ENCODE measurements at regions not wholly inside any gene's neighbourhood (a gene's known extent, or its start where the extent isn't known, plus 50 kb on each side); places are given as distances from the start of the nearest gene placed in this dataset.
"Not testable (repeated sequence)": the region's sequence is repeated elsewhere in the genome, so short reads cannot be mapped to it uniquely, and the experiment has no call there.

GRCh38 chr2:61671561-61672315 lies 133.6 kb upstream of the XPO1 start:
- no peak for DNase-seq

- DNase-seq, result no peak
Observed at GRCh38 chr2:61670591-61671501, 132.7 kb upstream of the XPO1 start.

DNA sequence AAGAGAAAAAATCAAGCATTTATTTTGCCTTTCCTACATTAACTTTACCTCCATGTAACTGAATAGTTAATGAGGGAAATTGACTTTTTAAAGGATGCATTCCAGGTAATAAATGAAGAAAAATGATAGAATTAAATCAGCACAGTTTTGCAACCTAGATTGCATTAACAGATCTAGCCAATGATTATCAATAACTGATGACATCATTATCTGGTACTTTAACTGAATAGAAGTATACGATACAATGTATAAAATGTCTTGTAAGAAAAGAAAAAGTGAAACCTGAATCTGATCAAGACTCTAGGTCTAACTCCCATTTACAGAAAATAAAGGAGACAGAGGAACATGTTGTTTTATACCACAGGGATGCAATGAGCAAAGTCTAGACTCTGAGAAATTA lies 126.0 kb upstream of the XPO1 start:
- no peak for DNase-seq

DNA sequence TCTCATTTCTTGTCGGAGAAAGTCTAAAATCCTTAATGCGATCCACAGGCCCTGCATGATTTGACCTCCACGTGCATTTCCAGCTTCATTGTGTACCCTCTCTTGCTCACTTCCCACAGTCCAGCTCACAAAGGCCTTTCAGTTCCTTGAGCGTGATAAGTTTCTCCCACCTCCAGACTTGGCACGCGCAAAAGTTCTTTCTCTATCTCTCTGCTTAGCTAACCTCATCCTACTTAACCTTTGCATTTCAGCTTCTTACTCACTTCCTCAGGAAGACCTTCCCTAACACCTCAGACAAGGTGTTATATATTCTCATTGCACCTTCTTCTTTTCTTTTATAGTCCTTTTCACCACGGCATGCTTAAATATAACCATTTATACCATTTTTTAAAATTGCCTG lies 124.8 kb upstream of the XPO1 start:
- no peak for DNase-seq

DNA sequence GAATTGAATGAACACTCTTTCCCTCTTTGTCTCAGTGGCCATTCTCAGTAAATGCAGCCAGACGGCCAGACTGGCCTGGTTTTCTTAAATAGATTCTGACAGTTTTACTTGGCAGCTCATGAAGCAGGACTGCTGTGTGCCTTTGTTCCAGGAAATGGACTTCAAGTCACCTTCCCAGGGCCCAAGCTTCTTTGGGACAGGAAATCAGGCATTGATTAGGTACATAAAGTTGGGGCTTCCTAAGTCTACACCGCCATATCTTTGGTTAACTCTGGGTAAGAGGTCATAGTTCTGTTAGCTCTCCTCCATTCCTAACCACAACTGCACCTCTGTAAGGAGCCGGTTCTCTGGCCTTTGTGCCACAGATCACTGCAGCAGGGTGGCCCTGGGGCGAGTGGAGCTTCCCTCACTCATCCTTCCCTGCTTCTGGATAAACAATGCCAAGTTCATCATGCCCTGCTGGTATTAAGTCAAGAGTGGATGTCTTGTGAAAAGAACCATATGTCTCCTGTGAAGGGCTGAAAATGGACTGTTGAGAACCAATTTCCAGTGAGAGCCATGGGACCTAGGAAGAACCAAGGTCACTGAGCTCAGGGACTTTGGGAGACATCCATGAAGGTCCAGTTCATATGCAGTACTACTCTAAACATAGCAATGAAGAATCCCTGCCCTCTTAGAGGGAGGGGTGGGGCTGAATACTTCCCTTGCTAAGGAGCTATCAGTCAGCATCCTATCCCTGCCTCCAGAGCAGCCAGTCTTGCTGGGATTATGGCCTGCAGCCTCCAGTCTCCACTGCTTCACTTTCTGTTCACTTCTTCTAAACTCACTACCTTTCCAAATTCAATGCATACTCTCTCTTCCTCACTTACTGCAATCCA lies 122.6 kb upstream of the XPO1 start:
- DNase-seq, result no peak

- DNase-seq, result no peak
Observed at GRCh38 chr2:61658841-61659780, 121.0 kb upstream of the XPO1 start.

DNA sequence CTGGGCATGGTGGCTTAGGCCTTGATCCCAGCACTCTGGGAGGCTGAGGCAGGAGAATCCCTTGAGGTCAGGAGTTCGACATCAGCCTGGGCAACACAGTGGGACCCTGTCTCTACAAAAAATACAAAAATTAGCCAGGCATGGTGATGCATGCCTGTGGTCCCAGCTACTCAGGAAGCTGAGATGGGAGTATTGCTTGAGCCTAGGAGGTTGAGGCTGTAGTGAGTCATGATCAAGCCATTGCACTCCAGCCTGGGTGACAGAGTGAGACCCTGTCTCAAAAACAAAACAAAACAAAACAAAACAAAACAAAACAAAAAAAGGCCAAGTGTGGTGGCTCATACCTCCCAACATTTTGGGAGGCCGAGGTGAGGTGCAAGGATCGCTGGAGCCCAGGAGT lies 111.8 kb upstream of the XPO1 start:
- not testable (repeated sequence) for DNase-seq

DNA sequence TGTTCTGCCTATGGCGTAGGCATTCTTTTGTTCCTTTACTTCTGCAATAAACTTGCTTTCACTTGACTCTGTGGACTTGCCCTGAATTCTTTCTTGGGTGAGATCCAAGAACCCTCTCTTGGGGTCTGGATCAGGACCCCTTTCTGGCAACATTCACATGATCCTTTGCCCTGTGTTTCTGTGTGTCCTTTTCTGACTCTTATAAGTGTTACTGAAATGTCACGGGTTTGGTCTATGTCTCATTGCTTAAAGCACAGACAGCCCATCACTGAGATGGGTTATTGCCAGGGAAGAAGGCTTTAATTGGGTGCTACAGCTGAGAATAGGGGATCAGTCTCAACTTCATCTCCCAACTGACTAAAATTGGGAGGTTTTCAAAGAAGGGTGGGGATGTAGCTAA lies 110.9 kb upstream of the XPO1 start:
- no peak for DNase-seq

DNA sequence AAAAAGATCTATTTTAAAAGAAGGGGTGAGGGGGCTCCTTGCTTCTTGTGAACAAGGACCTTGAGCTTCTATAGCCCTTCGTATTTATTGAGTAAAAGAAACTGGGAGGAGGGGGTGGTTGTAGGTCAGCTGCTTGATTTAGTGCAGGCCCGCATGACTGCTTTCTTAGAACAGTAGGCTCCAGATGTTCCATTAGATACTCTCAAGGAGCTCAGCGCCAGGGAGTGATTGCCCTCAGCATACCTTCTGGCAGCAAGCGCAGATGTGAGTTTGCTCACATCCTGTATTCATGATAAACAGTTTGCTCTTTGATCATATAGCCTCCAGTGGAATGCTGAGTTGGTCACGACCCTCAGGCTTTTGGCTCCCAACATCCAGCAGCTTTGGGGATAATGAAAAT lies 108.9 kb upstream of the XPO1 start:
- no peak for DNase-seq

DNA sequence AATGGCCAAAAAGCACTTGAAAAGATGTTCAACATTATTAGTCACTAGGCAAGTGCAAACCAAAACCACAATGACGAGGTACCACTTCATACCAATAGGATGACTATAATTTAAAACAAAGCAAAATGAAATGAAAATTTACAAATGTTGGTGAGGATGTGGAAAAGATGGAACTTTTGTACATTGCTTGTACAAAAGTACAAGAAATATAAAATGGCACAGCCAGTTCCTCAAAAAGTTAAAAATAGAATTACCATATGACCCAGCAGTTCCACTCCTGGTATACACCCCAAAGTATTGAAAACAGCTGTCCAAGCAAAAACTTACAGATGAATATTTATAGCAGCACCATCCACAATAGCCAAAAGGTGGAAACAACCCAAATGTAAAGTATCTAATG lies 107.8 kb upstream of the XPO1 start:
- no peak for DNase-seq

DNA sequence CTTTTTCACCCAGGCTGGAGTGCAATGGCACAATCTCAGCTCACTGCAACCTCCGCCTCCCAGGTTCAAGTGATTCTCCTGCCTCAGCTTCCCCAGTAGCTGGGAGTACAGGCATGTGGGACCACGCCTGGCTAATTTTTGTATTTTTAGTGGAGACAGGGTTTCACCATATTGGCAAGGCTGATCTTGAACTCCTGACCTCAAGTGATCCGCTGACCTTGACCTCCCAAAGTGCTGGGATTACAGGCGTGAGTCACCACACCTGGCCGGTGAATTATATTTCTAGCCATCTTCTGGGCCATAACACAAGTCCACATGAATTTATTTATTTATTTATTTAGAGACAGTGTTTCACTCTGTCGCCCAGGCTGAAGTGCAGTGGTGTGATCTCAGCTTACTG lies 105.0 kb upstream of the XPO1 start:
- DNase-seq, result not testable (repeated sequence)

DNA sequence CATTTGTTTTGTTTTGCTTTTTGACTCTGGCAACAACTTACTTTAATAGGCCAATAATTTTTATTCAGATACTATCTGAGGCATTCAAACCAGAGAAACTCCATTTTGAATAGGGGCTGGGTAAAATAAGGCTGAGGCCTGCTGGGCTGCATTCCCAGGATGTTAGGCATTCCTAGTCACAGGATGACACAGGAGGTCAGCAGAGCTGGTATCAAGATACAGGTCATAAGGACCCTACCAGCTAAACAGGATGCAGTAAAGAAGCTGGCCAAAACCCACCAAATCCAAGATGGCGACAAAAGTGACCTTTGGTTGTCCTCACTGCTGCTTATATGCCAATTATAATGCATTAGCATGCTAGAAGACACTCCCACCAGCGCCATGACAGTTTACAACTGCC lies 102.2 kb upstream of the XPO1 start:
- DNase-seq, result no peak

DNA sequence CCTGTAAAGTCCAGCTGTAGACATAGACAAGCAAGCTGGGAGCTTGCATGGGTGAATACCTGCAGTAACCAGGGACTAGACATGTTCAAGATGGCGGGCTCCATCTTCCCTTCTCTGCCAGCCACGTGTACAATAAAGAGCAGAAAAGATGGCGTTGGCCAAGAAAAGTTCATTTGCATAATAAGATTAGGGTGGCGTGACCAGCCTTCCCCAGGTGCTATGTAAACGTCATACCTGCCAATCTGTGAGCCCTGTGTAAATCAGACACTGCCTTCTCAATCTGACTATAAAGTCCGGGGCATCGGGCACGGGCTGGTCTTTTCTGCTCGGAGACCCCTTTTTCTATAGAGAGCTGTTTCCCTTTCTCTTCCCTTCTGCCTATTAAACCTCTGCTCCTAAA lies 101.6 kb upstream of the XPO1 start:
- no peak for DNase-seq

- no peak for DNase-seq
Observed at GRCh38 chr2:61636686-61637085, 98.5 kb upstream of the XPO1 start.

GRCh38 chr2:61634512-61634911 lies 96.4 kb upstream of the XPO1 start:
- no peak for DNase-seq

GRCh38 chr2:61633250-61633649 lies 95.1 kb upstream of the XPO1 start:
- DNase-seq, result no peak

DNA sequence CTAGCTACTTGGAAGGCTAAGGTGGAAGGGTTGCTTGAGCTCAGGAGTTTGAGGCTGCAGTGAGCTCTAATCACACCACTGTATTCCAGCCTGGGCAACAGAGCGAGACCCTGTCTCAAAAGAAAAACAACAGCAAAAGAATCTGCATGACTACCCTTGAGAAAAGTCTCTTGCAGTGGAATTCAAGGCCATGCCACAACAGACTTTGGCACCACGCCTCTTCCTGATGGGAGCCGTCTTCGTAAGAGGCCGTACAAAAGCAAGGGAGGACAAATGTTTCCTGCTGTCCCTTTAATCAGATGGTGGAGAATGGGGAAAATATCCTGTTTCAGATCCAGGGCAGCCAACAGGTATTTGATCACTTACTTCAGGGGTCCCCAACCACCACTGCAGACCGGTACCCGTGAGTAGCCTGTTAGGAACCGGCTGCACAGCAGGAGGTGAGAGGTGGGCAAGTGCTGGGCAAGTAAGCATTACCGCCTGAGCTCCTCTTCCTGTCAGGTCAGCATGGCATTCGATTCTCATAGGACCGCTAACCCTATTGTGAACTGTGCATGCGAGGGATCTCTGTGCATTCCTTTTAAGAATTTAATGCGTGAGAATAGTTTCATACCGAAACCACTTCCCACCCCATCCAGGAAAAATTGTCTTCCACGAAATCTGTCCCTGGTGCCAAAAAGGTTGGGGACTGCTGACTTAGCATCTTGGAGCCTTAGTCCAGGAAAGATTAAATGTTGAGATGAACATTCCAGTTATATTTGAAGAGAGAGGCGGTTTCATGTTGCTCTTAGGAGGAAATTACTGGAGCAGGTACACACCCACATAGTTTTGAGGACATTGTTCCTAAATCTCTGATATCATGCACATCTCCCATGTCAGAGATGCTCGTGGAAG lies 94.4 kb upstream of the XPO1 start:
- DNase-seq, result no peak

- DNase-seq, result no peak
Observed at GRCh38 chr2:61631321-61631720, 93.2 kb upstream of the XPO1 start.

DNA sequence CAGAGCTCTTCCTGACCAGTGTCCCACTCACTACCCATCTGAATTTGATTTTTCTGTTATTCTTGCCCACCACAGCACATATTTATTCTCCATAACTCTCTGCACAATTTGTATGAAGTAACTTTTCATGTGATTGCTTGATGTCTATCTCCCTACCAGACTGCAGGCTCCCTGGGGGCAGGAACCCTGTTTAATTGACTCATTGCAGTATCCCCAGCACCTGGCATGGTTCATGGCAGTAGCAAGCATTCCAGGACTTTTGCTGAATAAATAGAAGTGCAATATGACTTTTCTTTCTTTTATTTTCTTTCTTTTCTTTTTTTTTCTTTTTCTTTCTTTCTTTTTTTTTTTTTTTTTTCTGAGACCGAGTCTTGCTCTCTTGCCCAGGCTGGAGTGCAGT lies 88.7 kb upstream of the XPO1 start:
- no peak for DNase-seq

- DNase-seq, result no peak
Observed at GRCh38 chr2:61623747-61624146, 85.6 kb upstream of the XPO1 start.
